H9 (cell line): ENCODE measurements at regions not wholly inside any gene's neighbourhood (a gene's known extent, or its start where the extent isn't known, plus 50 kb on each side); places are given as distances from the start of the nearest gene placed in this dataset.

Experiments
- DNase-seq: peaks from one replicate; pipeline ENCODE4 v3.0.0-alpha.2; 2017
- H2AFZ ChIP-seq: one replicate; pipeline ENCODE4 v1.6.1; 2013; ENCODE audit warnings: mild to moderate bottlenecking, low read length, control low read depth, moderate library complexity
- H2AK5ac ChIP-seq: 2 replicates; pipeline ENCODE4 v1.6.1; 2013; ENCODE audit warnings: low read length, control low read depth, mixed read lengths; ENCODE audit not compliant: insufficient read length
- H2BK120ac ChIP-seq: one replicate; pipeline ENCODE4 v1.6.1; 2013; ENCODE audit warnings: low read depth, mild to moderate bottlenecking, low read length, control low read depth, inconsistent platforms; ENCODE audit not compliant: poor library complexity, severe bottlenecking
- H2BK12ac ChIP-seq: 2 replicates; pipeline ENCODE4 v1.6.1; 2013; ENCODE audit warnings: low read length, control low read depth, mixed read lengths, low read depth; ENCODE audit not compliant: insufficient read length
- H2BK15ac ChIP-seq: 2 replicates; pipeline ENCODE4 v1.6.1; 2013; ENCODE audit warnings: low read depth, low read length, control low read depth
- H2BK20ac ChIP-seq: one replicate; pipeline ENCODE4 v1.6.1; 2013; ENCODE audit warnings: low read depth, mild to moderate bottlenecking, low read length, control low read depth, inconsistent platforms; ENCODE audit not compliant: poor library complexity, severe bottlenecking
- H2BK5ac ChIP-seq: 2 replicates; pipeline ENCODE4 v1.6.1; 2013; ENCODE audit warnings: low read length, control low read depth, mixed read lengths; ENCODE audit not compliant: insufficient read length
- H3K14ac ChIP-seq: 2 replicates; pipeline ENCODE4 v1.6.1; 2013; ENCODE audit warnings: low read length, control low read depth; ENCODE audit not compliant: insufficient read depth
- H3K18ac ChIP-seq: 2 replicates; pipeline ENCODE4 v1.6.1; 2013; ENCODE audit warnings: low read depth, mild to moderate bottlenecking, mixed read lengths, low read length, control low read depth; ENCODE audit not compliant: insufficient read length
- H3K23ac ChIP-seq: 2 replicates; pipeline ENCODE4 v1.6.1; 2013; ENCODE audit warnings: low read length, control low read depth, mixed read lengths, low read depth; ENCODE audit not compliant: insufficient read length
- H3K23me2 ChIP-seq: 2 replicates; pipeline ENCODE4 v1.6.1; 2013; ENCODE audit warnings: low read depth, mild to moderate bottlenecking, mixed read lengths, low read length, control low read depth; ENCODE audit not compliant: insufficient read length, poor library complexity, severe bottlenecking
- H3K27ac ChIP-seq: 2 replicates; pipeline ENCODE4 v1.5.1; 2013; ENCODE audit warnings: low read length, control low read depth, mixed read lengths, low read depth; ENCODE audit not compliant: insufficient read length
- H3K27me3 ChIP-seq: 2 replicates; pipeline ENCODE4 v1.6.1; 2013; ENCODE audit warnings: low read length, control low read depth, inconsistent platforms; ENCODE audit not compliant: insufficient read depth
- H3K4ac ChIP-seq: 2 replicates; pipeline ENCODE4 v1.6.1; 2013; ENCODE audit warnings: low read depth, mild to moderate bottlenecking, control low read depth, inconsistent platforms, low read length, moderate library complexity
- H3K4me1 ChIP-seq: 2 replicates; pipeline ENCODE4 v1.6.1; 2013; ENCODE audit warnings: low read length, control low read depth, inconsistent platforms; ENCODE audit not compliant: insufficient read depth
- H3K4me2 ChIP-seq: 2 replicates; pipeline ENCODE4 v1.6.1; 2013; ENCODE audit warnings: low read length, control low read depth, mixed read lengths; ENCODE audit not compliant: insufficient read length, insufficient read depth
- H3K56ac ChIP-seq: 2 replicates; pipeline ENCODE4 v1.6.1; 2013; ENCODE audit warnings: low read depth, mild to moderate bottlenecking, mixed read lengths, low read length, control low read depth; ENCODE audit not compliant: insufficient read length
- H3K79me1 ChIP-seq: 2 replicates; pipeline ENCODE4 v1.6.1; 2013; ENCODE audit warnings: low read depth, mild to moderate bottlenecking, moderate library complexity, low read length, control low read depth, inconsistent platforms; ENCODE audit not compliant: insufficient read depth, poor library complexity, severe bottlenecking
- H3K79me2 ChIP-seq: 2 replicates; pipeline ENCODE4 v1.6.1; 2013; ENCODE audit warnings: low read length, control low read depth, inconsistent platforms; ENCODE audit not compliant: insufficient read depth
- H3K9ac ChIP-seq: 2 replicates; pipeline ENCODE4 v1.6.1; 2013; ENCODE audit warnings: low read length, control low read depth, mixed read lengths; ENCODE audit not compliant: insufficient read length; ENCODE audit errors: extremely low read depth
- H3K9me3 ChIP-seq: one replicate; pipeline ENCODE4 v1.6.1; 2013; ENCODE audit warnings: low read depth, low read length, inconsistent platforms; ENCODE audit not compliant: control insufficient read depth
- H3T11ph ChIP-seq: one replicate; pipeline ENCODE4 v1.6.1; 2013; ENCODE audit warnings: mild to moderate bottlenecking, low read length, control low read depth, inconsistent platforms
- H4K20me1 ChIP-seq: one replicate; pipeline ENCODE4 v1.6.1; 2013; ENCODE audit not compliant: control insufficient read depth, insufficient read length, insufficient read depth
- H4K5ac ChIP-seq: 2 replicates; pipeline ENCODE4 v1.6.1; 2013; ENCODE audit warnings: low read depth, mild to moderate bottlenecking, mixed read lengths, low read length, control low read depth; ENCODE audit not compliant: insufficient read length
- H4K8ac ChIP-seq: replicated peaks from 2 replicates; pipeline ENCODE4 v1.6.1; 2013; ENCODE audit warnings: low read length, control low read depth, mixed read lengths, low read depth; ENCODE audit not compliant: insufficient read length
- H4K91ac ChIP-seq: 2 replicates; pipeline ENCODE4 v1.6.1; 2013; ENCODE audit warnings: low read depth, mild to moderate bottlenecking, moderate library complexity, mixed read lengths, low read length, control low read depth; ENCODE audit not compliant: insufficient read length
- H3K27ac Mint-ChIP-seq, 3 experiments: 2 replicates in 2 of 3; 3 replicates in 1 of 3; pipeline ENCODE4 v1.8.0; 2020 to 2021; ENCODE audit warnings: mixed read lengths in 3 of 3, mild to moderate bottlenecking in 1 of 3, moderate library complexity in 1 of 3
- H3K27me3 Mint-ChIP-seq: 2 replicates; pipeline ENCODE4 v1.8.0; 2021; ENCODE audit warnings: low read depth, mild to moderate bottlenecking, moderate library complexity, mixed read lengths
- H3K36me3 Mint-ChIP-seq, 3 experiments: 2 replicates in 2 of 3; 3 replicates in 1 of 3; pipeline ENCODE4 v1.8.0; 2020 to 2021; ENCODE audit warnings: low read depth in 3 of 3, mixed read lengths in 3 of 3; ENCODE audit not compliant: insufficient read depth in 1 of 3
- H3K4me1 Mint-ChIP-seq, 2 experiments: 2 replicates each; pipeline ENCODE4 v1.8.0; 2020; ENCODE audit warnings: mixed read lengths in 2 of 2
- H3K4me3 Mint-ChIP-seq, 2 experiments: 2 replicates in 1 of 2; 3 replicates in 1 of 2; pipeline ENCODE4 v1.8.0; 2020 to 2021; ENCODE audit warnings: mild to moderate bottlenecking in 2 of 2, mixed read lengths in 2 of 2, moderate library complexity in 1 of 2
- H3K9me3 Mint-ChIP-seq, 2 experiments: 2 replicates in 1 of 2; 3 replicates in 1 of 2; pipeline ENCODE4 v1.8.0; 2020; ENCODE audit warnings: mild to moderate bottlenecking in 2 of 2, mixed read lengths in 2 of 2, moderate library complexity in 1 of 2
- CTCF ChIP-seq: fragments of 200-600 bp; sonication (generic); conservative IDR thresholded peaks from 3 replicates; pipeline ENCODE4 v1.8.0; 2021; ENCODE audit warnings: antibody characterized with exemption, mild to moderate bottlenecking
- WGBS: extraction: QIAGEN DNeasy Blood & Tissue Kit; methylation state at CpG from one replicate; pipeline ENCODE4 v1.1.7; 2013; ENCODE audit warnings: missing lambda C conversion rate, low lambda C conversion rate, mixed read lengths; ENCODE audit not compliant: insufficient read length; ENCODE audit errors: extremely low coverage; 5-methylcytosine and 5-hydroxymethylcytosine counted together

- Histone ChIP-seq H2BK12ac (no peak overlapping the region), H3K79me2 (no peaks in the 10 kb centered on the region), H2BK120ac (no peak overlapping the region), H3K23me2 (no peaks in the 10 kb centered on the region), H3K56ac (no peak overlapping the region), H3K9ac (no peak overlapping the region), H3K27me3 (no peaks in the 10 kb centered on the region), H3K18ac (no peak overlapping the region), H4K8ac (no peak overlapping the region), H3K9me3 (no peaks in the 10 kb centered on the region), H2BK20ac (no peak overlapping the region), H3K4ac (no peak overlapping the region), H3K4me1 (no peaks in the 10 kb centered on the region), H2AK5ac (no peak overlapping the region), H4K20me1 (no peaks in the 10 kb centered on the region), H3K79me1 (no peaks in the 10 kb centered on the region), H2AFZ (no peak overlapping the region), H3K14ac (no peak overlapping the region), H2BK15ac (no peak overlapping the region), H3K4me2 (no peak overlapping the region), H3T11ph (no peak overlapping the region), H4K5ac (no peak overlapping the region), H2BK5ac (no peak overlapping the region), H4K91ac (no peak overlapping the region), H3K23ac (no peak overlapping the region), H3K27ac (no peak overlapping the region)
- H3K4me1 Mint-ChIP-seq = no peaks in the 10 kb centered on the region
- no CpG with 5 or more reads among the region's 4 CpGs for WGBS
- no peak overlapping the region for H3K4me3 Mint-ChIP-seq
- 0 out of 7 replicates have a peak overlapping the region, but pooled peaks of 1 of the 3 experiments have one; percentile 2 for H3K27ac Mint-ChIP-seq
- TF ChIP-seq CTCF = no peak
- H3K36me3 Mint-ChIP-seq = peaks cover 0 to 13% (median 0%) of the 10 kb centered on the region in 3 experiments; a peak in 4 of 7 replicates
- DNase-seq = no peak
- H3K27me3 Mint-ChIP-seq = no peaks in the 10 kb centered on the region
- peaks cover 11 to 23% of the 10 kb centered on the region in 2 experiments for H3K9me3 Mint-ChIP-seq
Observed at GRCh38 chr2:183927406-183928325, 670.7 kb upstream of the ZNF804A start.
